Ovary (tissue), 7 donors: ENCODE measurements at regions not wholly inside any gene's neighbourhood (a gene's known extent, or its start where the extent isn't known, plus 50 kb on each side); places are given as distances from the start of the nearest gene placed in this dataset.

Source experiments
- DNase-seq, 5 donors: peaks; one replicate each; pipeline ENCODE4 v3.0.0-alpha.2; 2019 to 2020
- H3K27ac ChIP-seq, 2 donors: fragments of 200-600 bp; one replicate each; pipeline versions ENCODE4 v1.5.1 to v1.8.0; 2019 to 2022
- H3K27me3 ChIP-seq: fragments of 200-600 bp; one replicate; pipeline ENCODE4 v1.8.0; 2022
- H3K36me3 ChIP-seq: fragments of 200-600 bp; sonication (generic); one replicate; pipeline ENCODE4 v1.5.1; 2019
- H3K4me1 ChIP-seq: one replicate; pipeline ENCODE4 v1.8.1; 2013; ENCODE audit warnings: mild to moderate bottlenecking, moderate library complexity; ENCODE audit not compliant: insufficient read depth
- H3K4me3 ChIP-seq: fragments of 200-600 bp; sonication (generic); one replicate; pipeline ENCODE4 v1.5.1; 2017
- H3K9me3 ChIP-seq, 2 donors: fragments of 200-600 bp in 1 of 2; sonication (generic) in 1 of 2; one replicate each; pipeline versions ENCODE4 v1.5.1 to v1.8.1; 2013 to 2019; ENCODE audit warnings: mild to moderate bottlenecking in 1 of 2, moderate library complexity in 1 of 2
- EP300 ChIP-seq: sonication (generic); formaldehyde crosslinking; IDR thresholded peaks from one replicate; pipeline ENCODE4 v1.6.1; 2017; ENCODE audit warnings: antibody characterized with exemption
- POLR2A ChIP-seq: fragments of 450-650 bp; IDR thresholded peaks from one replicate; pipeline ENCODE4 v1.6.1; 2017; ENCODE audit warnings: antibody characterized with exemption, mild to moderate bottlenecking, moderate library complexity
- WGBS, 3 donors: extraction: QIAGEN DNeasy Blood & Tissue Kit in 1 of 3; methylation state at CpG; one replicate each; pipeline versions ENCODE4 v1.1.5 to v1.1.7; 2013 to 2017; 5-methylcytosine and 5-hydroxymethylcytosine counted together
- intact Hi-C, 4 donors: fragments of 100-400 bp; cut with DNase I; formaldehyde crosslinking; loops; one replicate each; pipeline versions ENCODE4 v1.11.0 to v1.15.1; 2022 to 2023
- TF ChIP-seq, protein P1 (sequence below), 3 donors: fragments of 450-650 bp in 2 of 3; fragments of 200-600 bp in 1 of 3; IDR thresholded peaks; one replicate each; pipeline versions ENCODE4 v1.5.1 to v1.8.0; 2016 to 2022; ENCODE audit warnings: antibody characterized with exemption in 3 of 3, mild to moderate bottlenecking in 1 of 3
- donor health status: DM: no; HTN: no; CAD: no; lungs with moderate emphysema.
- donor health status: DM: no; HTN: no; CAD: no.
- donor health status: Bipolar disorder and iron deficiency.
- donor health status: DM: no; HTN: no; CAD: no.
- donor health status: DM: yes; HTN: yes; CAD: no.

DNA sequence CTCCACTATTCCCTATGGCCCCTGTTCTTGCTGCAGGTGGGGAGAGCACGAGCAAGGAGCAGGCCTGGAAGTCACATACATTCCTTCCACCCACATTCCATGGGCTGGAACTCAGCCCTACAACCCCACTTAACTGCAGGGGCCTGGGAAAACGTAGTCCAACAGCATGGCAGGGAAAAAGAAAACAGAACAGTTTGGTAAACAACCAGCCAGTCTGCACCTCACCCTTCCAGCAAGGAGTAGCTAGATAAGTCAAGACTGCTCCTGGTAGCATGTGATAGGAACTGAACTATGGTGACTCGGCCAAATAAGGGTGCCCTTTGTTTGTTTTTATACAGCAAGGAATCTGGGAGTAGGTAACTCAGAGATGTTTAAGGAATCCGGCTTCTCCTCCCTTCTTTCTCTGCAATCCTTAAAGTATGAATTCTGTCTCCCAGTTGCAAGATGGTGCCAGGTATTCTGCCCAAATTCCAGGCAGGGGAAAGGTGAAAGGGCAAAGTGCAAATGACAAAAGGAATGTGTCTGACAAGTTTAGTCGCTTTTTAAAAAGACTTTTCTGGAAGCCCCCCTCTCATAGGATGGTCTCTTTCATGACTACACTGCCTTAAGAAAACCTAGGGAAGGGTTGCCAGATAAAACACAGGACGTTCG lies 311.7 kb upstream of the NEBL start:
- WGBS, 3 donors = 44 to 61% (median 56%) methylated on average over 7 of the region's 7 CpGs

GRCh38 chr10:21207852-21208646 lies 310.9 kb upstream of the NEBL start:
- H3K9me3 ChIP-seq = no peaks in the 10 kb centered on the region
- DNase-seq = no peak
- no peak overlapping the region for H3K4me3 ChIP-seq
- TF ChIP-seq EP300 (no peak), POLR2A (no peak)
- TF ChIP-seq, protein P1, sequence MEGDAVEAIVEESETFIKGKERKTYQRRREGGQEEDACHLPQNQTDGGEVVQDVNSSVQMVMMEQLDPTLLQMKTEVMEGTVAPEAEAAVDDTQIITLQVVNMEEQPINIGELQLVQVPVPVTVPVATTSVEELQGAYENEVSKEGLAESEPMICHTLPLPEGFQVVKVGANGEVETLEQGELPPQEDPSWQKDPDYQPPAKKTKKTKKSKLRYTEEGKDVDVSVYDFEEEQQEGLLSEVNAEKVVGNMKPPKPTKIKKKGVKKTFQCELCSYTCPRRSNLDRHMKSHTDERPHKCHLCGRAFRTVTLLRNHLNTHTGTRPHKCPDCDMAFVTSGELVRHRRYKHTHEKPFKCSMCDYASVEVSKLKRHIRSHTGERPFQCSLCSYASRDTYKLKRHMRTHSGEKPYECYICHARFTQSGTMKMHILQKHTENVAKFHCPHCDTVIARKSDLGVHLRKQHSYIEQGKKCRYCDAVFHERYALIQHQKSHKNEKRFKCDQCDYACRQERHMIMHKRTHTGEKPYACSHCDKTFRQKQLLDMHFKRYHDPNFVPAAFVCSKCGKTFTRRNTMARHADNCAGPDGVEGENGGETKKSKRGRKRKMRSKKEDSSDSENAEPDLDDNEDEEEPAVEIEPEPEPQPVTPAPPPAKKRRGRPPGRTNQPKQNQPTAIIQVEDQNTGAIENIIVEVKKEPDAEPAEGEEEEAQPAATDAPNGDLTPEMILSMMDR (IDR thresholded peaks at IDR 0.05) = no peak
- no peaks in the 10 kb centered on the region for H3K4me1 ChIP-seq
- intact Hi-C loops = no loop called here
- H3K27me3 ChIP-seq = no peaks in the 10 kb centered on the region
- WGBS, 3 donors = 91 to 95% (median 92%) methylated on average over 4 of the region's 4 CpGs
- H3K27ac ChIP-seq = no peak overlapping the region
- H3K36me3 ChIP-seq = no peaks in the 10 kb centered on the region

More for the DNA sequence above, 311.7 kb upstream of the NEBL start:
- Histone ChIP-seq H3K36me3 (no peaks in the 10 kb centered on the region), H3K4me1 (no peaks in the 10 kb centered on the region), H3K9me3 (no peaks in the 10 kb centered on the region), H3K27me3 (no peaks in the 10 kb centered on the region), H3K27ac (no peak overlapping the region), H3K4me3 (no peak overlapping the region)
- intact Hi-C loops = no loop called here
- DNase-seq = no peak
- TF ChIP-seq, protein P1 (IDR thresholded peaks at IDR 0.05) = no peak
- TF ChIP-seq POLR2A = no peak
- no peak for TF ChIP-seq EP300

- Histone ChIP-seq H3K4me3 (no peak overlapping the region), H3K27ac (no peak overlapping the region), H3K9me3 (no peaks in the 10 kb centered on the region), H3K36me3 (no peaks in the 10 kb centered on the region), H3K27me3 (no peaks in the 10 kb centered on the region), H3K4me1 (no peaks in the 10 kb centered on the region)
- intact Hi-C loops = no loop called here
- no peak for DNase-seq
- TF ChIP-seq POLR2A = no peak
- TF ChIP-seq, protein P1 (IDR thresholded peaks at IDR 0.05) = no peak
- no peak for TF ChIP-seq EP300
Measured at GRCh38 chr10:21205328-21205727, 308.2 kb upstream of the NEBL start.

DNA sequence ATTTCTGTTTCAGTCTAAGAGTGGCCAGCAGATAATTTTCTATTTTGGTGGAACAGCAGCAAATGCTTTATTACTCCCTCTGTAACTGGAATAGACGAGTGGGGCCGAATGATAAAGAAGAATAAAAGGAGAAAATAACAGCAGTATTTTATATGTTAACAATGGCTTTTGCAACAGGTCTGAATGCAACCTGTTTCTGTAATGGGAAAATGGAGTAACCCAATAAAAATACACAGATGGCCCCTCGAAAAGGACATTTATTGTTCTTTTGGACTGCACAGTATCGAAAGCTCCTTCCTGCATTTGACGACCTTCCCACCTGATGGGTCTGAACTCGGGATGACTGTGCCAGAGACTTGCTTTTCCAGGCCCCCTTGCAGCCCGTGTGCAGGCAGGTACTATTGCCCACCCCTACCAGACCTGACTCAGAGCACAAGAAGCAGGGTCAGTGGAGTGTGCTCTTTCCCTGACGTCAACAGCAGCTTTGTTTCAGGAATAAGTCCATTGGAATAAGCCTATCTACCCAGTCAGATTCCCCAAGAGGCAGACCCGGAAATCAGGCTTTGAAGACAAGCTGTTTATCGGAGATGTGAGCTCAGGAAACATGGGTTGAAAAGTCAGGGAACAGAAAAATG lies 306.5 kb upstream of the NEBL start:
- WGBS, 3 donors = 65 to 74% (median 70%) methylated on average over 10 of the region's 10 CpGs
- intact Hi-C loops = no loop called here
- no peaks in the 10 kb centered on the region for H3K36me3 ChIP-seq

More for the DNA sequence above, 306.5 kb upstream of the NEBL start:
- Histone ChIP-seq H3K4me1 (no peaks in the 10 kb centered on the region), H3K27ac (no peak overlapping the region), H3K9me3 (no peaks in the 10 kb centered on the region), H3K27me3 (no peaks in the 10 kb centered on the region), H3K4me3 (no peak overlapping the region)
- no peak for DNase-seq
- TF ChIP-seq EP300 = no peak
